SW480 (cell line): ENCODE measurements at regions not wholly inside any gene's neighbourhood (a gene's known extent, or its start where the extent isn't known, plus 50 kb on each side); places are given as distances from the start of the nearest gene placed in this dataset.
A peak's percentile ranks its signal among the peaks of the same experiment; 100 is the strongest.

Experiments
- DNase-seq: peaks from one replicate; pipeline ENCODE4 v3.0.0-alpha.2; 2016; ENCODE audit warnings: low spot score

DNA sequence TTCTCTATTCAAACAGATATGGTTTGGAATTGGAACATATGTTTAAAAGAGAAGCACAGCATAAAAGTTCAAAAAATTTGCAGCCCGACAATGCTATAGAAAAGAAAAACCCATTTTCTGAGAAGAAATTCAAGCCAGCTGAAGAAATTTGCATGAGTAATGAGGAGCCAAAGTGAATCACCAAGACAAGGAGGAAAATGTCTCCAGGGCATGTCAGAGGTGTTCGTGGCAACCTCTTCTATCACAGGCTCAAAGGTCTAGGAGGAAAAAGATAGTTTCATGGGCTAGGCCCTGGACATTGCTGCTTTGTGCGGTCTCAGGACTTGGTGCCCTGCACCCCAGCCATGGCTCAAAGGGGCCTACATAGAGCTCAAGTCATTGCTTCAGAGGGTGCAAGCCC is 134.8 kb upstream of the ADAMTS16 start:
- DNase-seq: no peak

DNA sequence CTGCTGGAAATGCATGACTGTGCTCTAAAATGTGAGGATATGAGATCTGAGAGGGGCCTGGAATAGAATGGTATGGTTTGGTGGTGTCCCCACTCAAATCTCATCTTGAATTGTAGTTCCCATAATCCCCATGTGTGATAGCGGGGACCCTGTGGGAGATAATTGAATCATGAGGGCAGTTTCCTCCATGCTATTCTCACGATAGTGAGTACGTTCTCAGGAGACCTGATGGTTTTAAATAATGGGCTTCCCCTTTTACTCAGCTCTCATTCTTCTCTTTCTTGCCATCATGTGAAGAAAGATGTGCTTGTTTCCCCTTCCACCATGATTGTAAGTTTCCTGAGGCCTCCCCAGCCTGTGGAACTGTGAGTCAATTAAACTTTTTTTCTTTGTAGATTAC is 133.6 kb upstream of the ADAMTS16 start:
- no peak for DNase-seq

DNA sequence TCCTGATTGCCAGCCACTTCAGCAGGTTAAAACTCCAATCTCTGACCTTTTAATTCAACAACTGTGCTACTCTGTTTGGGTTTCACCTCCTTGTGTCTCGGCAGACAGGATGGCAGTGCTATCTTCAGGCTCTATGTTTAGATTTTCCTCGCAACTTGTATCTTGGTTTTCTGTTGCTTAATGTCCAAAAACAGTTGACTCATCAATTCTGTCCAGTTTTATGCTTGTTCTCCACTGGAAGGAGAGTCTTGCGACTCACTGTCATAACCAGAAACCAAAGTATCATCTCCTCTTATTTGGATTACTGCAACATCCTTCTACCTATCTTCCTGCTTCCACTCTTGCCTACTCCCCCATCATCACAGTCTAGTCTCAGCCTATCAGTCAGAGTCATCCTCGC is 130.9 kb upstream of the ADAMTS16 start:
- DNase-seq: no peak

DNA sequence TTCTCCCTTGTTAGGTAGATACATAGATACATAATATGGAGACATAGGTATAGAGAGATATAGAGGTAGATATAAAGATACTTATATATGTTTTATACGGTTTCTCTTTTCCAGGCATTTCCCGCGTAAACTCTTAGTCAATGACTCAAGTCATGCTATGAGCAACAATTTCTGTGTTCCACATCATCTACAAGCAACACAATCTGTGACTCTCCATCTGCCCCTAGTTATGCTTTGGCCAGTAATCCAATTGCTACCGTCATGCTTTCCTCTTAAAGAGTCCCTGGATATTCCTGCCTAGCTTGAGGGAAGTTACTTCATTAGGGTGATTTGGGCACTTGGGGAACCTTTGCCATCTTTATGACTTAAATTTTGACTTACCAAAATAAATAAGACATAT is 129.0 kb upstream of the ADAMTS16 start:
- DNase-seq: no peak

DNA sequence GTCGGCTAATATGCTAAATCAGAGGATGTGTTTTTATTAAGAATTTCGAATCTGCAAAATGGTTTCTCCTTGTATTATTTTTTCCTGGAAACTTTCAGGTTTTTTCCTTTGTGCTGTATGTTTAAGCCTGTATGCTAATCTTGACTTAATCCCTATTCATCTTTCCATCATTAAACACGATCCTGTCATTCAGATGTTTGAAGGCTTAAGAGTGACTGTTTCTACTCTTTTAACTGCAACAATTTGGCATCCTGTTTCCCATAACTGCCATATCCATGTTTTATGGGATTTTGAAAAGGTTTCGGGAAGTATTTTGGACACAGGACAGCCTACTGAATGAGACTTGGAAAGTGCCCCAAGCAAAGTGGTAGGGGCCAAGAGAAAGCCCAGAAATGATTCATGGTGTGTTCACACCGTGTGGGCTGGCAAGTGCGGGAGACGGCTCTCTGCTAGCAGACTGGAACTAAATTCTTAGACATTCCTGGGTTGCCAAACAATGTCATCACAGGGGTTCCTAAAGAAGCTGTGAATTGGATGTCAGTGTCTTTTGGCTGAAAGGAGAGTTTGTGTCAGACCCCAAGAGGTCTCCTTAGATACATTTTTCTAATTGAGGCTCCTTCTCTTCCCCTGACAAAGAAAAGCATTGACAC is 125.4 kb upstream of the ADAMTS16 start:
- DNase-seq: no peak

DNA sequence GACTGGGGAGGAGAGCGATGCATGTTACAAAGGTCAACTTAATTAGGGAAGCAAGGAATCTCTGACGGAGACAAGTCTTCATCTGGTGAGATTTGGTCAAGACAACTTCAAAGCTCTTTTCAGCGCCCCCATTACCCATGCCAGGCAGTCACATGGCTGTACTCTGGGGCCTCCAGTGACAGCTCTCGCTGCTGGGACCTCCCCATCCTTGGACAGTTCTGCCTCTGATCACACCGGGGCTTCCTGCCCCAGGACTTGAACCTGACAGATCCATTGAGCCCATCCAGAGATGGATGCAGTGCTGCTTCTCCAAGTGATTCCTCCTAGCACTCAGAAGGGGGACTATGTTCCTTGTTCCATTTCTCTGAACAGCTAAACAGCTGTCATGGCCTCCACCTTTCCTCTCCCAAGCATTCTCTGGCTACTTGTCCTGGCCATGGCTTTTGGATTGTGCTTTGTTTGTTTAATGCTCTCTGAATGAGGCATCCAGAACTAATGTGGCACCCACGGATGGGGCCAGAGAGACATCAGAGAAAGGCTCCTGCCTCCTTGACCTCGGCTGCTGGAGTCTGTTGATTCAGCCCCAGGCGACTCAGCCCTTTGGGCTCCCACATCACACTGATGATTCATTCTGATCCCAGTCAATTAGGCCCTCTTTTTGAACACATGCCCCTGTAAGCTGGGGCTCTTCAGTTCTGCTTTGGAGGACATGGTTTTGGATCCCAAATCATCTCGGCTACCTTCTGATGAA is 122.1 kb upstream of the ADAMTS16 start:
- no peak for DNase-seq

DNA sequence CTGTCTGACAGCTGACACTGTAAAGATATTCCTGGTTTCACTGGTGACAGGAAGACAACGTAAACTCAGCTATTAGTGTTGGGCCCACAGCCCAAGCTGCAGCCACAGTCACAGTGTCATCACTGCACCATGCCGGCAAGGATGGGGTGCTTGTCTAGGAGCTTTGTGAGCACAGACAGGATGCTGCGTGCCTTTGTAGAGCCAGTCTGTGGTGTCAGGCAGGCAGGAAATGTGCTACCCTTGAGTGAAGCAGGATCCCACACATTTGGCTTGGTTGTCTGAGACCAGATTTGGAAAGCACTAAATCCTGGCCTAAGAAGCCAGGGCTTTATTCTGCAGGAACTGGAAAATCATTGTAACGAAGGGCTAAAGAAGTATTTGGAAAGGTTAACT is 121.6 kb upstream of the ADAMTS16 start:
- no peak for DNase-seq

DNA sequence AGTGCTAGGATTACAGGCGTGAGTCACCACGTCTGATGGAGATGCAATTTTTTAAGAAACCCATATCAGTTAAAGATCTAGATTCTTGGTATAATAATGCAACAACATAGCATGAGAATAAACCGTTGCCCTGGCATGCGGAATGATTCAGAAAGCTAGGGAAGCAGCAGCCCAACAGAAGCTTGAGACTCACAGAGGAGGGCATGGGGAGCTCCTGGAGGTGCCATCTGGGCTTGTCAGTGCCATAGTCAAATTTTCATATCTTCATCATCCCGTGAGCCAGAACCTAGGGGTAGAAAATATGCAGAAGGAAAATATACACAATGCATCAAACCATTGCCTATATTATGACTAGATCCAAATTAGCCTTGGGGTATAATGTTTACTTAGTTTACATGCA is 118.7 kb upstream of the ADAMTS16 start:
- no peak for DNase-seq

DNA sequence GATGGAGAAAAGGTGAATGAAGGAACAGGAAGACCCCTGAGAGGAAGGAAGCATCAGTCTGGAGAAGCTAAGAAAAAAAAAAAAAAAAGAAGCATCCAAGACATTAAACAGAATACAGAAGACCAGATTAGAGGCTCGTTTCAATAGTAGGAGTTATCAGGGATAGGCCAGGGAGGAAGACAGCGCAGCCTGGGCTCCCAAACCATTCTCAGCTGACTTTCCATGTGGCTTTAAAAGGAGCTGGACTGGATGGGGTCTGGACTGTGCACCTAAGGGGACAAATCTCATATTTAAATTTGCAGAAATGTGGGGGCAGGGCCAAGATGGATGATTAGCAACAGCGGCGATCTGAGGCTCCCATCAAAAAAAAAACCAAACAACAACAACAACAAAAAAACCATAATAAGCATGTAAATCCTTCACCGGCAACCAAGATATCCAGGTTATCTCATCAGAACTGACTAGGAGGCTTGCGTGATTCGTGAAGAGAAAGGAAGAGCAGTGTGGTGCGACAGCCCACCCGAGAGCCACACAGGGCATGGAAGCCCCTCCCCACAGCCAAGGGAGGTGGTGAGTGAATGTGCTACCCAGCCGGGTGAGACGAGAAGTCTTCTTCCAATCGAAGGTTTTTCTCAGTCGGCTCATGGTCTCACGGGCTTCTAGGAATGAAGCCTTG is 114.9 kb upstream of the ADAMTS16 start:
- DNase-seq: no peak

DNA sequence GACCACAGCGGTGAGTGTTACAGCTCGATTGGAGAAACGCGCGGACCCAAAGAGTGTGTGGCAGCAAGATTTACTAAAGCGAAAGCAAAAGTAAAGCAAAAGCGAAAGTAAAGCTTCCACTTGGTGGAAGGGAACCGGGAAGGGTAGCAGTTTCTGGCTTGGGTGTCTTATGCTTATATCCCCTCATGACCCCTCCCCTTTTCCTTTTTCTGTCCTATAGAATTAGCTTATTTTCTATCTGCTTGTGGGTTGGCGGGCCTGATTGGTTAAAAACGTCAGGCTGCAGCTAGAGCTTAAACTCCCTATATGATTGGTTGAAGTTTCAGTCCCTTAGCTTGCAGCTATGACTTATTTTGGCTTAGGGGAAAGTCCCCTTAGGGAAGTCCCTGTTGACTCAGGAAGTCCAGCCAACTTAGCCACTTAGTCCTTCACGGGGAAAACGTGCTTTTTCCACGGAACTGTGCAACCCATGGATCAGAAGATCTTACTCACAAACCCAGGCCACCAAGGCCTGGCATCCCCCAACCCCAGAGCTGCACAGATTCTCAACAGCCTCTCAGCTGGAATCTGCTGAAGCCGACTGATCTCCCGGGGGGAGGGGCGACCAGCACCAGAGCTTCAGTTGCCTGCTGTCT is 114.2 kb upstream of the ADAMTS16 start:
- peak; percentile 15 for DNase-seq

DNA sequence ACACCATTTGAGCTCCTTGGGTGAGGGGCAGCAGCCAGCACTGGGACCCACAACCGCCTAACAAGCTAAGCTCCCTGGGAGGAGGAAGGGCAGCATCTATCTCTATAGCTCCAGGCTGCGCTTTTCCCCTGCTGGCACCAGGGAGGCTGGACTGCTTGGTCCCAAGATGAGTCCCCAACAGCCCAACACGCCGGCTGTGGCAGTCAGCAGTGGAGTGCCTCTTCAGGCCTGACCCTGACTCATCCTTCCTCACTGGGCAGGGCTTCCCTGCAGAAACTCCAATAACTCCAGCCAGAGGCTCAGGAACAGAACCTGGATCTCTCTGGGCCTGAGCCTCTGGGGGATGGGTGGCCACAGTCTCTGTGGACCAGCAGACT is 113.7 kb upstream of the ADAMTS16 start:
- DNase-seq: no peak

DNA sequence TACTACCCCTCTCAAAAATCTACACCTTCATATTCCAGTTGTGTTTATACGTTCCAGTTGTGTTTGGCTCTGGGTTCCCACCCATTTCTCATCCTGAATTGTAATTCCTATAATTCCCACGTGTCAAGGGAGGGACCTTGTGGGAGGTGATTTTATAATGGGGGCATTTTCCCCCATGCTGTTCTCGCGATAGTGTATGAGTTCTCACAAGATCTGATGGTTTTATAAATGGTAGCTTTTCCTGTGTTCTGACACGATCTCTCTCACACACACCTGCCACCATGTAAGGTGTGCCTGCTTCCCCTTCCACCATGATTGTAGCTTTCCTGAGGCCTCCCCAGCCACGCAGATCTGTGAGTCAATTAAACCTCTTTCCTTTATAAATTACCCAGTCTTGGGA is 108.5 kb upstream of the ADAMTS16 start:
- no peak for DNase-seq

DNA sequence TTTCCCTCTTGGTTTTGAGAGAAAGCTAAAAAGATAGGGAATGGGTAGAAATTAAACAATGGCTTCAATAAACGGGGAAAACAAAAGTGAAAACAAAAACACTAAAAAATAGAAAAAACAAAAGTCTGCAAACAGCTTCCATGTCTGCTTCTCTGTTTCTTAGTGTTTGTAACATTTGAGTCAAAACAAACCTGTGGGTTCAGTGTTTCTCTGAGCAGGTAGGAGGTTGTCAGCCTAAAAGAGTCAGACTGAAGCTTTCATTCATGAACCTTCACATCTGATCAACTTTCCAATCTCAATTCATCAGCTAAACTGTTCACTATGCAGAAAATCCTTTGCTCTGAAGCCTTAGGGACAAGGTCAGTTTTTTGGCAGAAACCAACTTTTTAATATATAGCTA is 102.5 kb upstream of the ADAMTS16 start:
- DNase-seq: no peak

DNA sequence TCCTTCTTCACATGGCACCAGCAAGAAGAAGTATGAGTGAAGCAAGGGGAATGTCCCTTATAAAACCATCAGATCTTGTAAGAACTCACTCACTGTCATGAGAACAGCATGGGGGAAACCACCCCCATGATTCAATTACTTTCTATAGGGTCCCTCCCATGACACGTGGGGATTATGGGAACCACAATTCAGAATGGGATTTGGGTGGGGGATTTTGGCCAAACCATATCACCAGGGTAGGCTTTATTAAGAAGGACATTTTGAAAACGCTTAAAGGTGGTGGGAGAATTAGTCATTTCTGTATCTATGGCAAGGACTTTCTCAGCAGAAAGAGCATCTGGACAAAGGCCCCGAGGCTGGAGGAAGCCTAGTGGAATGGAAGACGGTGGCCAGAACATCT is 100.2 kb upstream of the ADAMTS16 start:
- no peak for DNase-seq

DNA sequence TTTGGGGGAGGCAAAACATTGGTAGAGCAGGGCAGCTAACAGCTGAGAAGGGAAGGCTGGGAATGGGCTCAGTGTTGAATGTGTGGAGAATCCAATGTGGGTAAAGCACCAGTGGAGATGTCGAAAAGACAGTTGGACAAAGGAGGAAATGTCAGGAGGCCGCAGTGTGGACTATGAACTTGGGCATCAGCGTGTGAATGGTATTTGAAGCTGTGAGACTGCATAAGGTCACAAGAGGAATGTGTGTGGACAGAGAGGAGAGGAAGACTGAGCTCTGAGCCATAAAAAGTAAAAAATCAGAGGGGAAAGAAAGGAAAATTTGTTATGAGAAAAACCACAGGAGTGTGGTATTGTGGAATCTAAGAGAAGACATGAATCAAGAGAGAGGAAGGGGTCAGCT is 99.4 kb upstream of the ADAMTS16 start:
- DNase-seq: no peak

DNA sequence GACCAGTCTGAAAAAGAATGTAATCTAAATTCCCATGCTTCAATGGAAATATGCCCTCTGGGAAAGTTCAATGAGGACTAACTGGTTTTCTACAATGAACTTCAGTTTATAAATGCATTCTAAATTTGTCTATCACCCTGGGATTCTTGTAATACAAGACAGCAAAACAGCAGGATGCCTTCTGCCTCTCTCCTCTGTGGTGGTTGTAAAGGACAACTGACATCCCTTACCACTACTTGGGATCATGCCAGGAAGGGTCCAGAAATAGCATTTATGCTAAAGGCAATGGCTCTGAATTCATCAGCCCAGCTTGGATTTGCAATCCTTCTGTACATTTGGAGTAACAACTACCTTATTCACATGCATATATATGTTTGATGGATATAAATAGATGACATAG is 97.3 kb upstream of the ADAMTS16 start:
- no peak for DNase-seq

DNA sequence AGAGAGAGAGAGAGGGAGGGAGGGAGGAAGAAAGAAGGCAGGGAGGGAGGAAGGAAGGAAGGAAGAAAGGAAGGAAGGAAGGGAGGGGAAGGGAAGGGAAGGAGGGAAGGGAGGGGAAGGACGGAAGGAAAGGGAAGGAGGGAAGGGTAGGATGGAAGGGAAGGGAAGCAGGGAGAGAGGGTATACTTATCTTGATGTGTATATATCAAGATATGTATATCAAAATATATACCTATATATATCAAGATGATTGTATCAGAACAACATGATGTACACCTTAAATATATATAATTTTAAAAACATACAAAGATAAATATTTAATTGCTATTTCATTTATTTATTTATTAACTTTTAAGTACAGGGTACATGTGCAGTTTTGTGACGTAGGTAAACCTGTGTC is 96.8 kb upstream of the ADAMTS16 start:
- DNase-seq: no peak

DNA sequence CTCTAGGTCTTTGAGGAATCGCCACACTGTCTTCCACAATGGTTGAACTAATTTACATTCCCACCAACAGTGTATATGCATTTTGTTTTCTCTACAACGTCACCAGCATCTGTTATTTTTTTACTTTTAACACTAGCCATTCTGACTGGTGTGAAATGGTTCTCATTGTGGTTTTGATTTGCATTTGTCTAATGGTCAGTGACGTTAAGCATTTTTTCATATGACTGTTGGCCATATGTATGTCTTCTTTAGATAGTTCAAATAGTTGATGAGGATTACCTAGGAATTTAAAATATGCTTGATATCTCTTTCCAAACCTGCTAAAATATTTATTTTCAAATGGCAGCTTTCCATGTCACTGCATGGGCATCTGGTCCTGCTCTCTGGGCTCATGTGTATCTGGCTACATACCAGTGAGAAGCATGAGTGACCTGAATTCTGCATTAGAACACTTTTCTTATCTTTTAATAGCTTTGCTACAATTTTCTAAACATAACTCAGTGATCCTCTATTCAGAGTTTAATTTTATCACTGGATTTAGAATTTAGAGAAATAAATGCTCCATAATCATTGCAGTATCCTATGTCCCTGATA is 95.8 kb upstream of the ADAMTS16 start:
- no peak for DNase-seq

DNA sequence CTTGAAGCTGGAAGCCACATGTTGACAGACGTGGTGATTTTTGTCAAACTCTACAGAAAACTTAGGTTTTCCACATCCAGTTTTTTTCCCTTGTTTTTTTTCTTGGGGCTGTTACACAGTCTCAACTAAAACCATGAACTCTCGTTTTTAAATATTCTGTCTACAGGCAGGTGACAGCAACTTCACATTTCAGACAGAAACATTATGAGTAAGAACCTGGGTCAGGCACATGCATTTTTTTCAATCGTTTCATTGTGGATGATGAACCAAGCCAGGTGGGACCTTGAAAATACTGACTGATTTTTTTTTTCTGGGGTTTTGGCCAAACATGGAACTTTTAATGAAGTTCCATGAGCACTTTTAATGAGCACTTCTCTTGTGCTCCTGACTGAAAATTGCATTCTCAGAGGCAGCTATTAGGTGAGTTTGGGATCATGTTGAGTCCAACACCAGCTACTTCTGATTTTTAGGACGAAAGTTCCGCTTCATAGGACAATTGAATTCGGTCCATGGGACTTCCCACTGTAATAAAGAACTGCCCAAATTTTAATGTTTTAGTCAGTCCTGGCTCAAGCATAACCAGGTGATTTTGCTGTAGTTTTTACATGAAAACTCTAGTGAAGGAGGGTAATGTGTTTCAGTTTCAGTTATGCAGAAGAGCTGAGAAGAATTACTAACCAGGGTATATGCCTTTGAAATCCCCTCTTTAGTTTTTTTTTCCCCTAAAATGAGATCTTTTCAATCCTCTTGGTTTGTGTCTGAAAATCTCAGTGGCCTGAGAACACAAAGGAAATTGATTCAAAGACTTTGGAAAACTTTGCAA is 93.2 kb upstream of the ADAMTS16 start:
- DNase-seq: no peak

DNA sequence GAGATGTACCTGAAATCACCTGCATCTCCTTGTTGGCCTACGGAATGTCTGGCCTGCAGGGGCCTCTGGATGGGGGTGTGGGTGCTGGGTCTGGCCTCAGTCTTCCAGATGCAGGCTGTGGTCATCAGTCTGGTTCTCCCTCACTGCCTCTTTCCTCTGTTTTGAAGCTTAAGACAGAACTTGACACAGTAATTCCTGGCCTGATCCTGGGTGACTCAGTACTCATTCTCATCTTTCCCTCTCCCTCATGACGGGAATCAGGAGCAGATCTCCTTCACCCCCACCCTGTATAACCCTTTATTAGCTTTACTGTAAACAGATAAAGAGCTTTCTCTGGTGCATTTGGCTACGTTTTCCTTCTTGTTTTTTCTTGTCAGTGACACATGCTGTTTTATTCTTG is 89.3 kb upstream of the ADAMTS16 start:
- DNase-seq: no peak

DNA sequence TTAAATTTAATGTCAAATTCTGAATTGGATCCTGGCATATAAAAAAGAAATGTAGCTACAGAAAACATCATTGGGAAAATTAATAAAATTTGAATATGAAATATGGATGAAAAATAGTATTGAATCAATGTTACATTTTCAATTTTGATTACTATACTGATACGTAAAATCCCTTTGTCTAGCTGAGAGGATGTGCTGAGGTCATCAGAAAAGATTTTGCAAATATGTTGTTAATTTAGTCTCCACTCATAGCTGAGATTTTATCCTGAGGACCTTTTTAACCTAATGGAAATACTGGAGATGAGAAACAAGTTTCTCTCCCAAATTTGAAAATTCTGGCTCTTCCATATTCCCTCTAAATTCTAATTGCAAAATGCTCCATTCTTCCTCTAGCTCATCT is 84.4 kb upstream of the ADAMTS16 start:
- DNase-seq: no peak

DNA sequence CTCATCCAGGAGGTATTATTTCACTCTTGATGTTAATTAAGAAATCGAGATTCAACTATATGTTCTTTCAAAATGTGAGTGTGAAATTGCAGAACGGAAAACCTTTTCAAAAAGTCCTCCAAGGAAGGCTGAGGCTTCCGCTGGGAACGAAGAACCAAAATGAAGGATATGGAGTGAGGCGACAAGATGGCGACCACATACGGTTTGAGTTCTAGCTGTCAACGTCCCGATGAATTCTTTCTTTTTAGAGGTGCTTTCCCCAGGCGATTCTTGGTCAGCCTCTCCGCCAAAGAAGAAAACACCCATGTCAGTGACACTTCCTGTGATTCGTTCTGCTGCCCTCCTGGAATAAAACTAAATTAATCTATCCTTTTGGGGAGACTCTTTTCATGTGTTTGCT is 78.3 kb upstream of the ADAMTS16 start:
- no peak for DNase-seq
